HS-27A (cell line): ENCODE measurements at regions not wholly inside any gene's neighbourhood (a gene's known extent, or its start where the extent isn't known, plus 50 kb on each side); places are given as distances from the start of the nearest gene placed in this dataset.
"Not testable (repeated sequence)": the region's sequence is repeated elsewhere in the genome, so short reads cannot be mapped to it uniquely, and the experiment has no call there.

Experiments
- DNase-seq: peaks from one replicate; pipeline ENCODE4 v3.0.0-alpha.2; 2012; ENCODE audit warnings: low read depth, missing footprints

DNA sequence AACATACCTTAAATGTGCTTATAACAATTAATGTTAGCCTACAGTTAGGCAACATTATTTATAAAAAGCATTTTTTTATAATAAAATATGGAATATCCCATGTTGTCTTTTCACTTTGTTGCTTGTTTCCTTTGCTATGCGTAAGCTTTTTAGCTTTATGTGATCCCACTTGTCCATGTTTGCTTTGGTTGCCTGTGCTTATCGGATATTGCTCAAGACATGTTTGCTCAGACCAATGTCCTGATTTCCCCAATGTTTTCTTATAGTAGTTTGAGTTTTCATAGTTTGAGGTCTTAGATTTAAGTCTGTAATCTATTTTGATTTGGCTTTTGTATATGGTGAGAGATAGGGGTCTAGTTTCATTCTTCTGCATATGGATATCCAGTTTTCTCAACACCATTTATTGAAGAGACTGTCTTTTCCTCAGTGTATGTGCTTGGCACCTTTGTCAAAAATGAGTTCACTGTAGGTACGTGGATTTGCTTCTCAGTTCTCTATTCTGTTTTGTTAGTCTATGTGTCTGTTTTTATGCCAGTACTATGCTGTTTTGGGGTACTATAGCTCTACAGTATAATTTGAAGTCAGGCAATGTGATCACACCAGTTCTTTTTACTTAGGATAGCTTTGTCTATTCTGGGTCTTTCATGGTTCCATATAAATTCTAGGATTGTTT, 592.7 kb upstream of the SEMA6D start:
- no peak for DNase-seq

DNA sequence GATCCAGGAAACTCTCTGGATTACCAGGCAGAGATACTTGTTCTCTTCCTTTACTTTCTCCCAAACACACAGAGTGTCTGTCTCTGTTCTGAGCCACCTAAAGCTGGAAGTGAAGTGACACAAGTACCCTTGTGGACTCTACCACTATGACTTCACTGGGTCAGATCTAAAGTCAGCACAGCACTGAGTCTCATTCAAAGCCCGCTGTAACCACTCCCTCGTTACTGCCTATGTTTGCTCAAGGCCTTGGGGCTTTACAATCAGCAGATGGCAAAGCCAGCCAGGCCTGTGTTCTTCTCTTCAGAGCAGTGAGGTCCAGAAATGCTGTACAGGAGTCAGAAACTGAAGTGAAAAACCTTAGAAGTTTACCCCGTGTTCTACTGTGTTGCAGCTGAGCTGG, 588.3 kb upstream of the SEMA6D start:
- DNase-seq: no peak

DNA sequence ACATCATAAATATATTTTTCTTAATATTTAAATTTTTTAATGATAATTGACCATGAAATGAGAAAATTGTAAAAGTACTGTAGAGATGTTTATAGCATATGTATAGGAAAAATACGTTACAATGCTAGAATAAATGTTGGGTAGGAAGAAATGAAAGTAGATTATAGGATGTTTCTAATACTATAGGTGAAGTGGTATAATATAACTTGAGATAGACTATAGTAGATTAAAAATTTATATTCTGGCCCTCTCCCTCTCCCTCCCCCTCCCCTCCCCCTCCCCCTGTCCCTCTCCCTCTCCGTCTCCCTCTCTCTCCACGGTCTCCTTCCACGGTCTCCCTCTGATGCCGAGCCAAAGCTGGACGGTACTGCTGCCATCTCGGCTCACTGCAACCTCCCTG, 585.9 kb upstream of the SEMA6D start:
- DNase-seq: not testable (repeated sequence)

DNA sequence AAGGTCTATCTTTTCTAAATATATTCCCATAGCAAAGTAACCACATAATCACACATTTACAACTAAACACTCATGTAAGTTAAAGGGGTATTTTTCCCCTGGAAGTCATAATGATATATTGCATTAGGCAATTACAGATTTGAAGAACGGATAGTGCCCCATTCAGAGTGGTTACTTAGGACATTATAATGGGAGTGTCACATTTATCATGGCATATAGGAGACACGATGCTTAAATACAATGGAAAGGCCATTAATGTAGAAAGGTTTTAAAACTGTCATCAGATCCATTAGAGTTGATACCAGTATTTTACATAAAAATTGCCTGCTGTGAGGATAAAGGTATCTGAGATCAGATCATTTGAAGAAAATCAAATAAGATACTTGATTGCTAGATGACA, 582.0 kb upstream of the SEMA6D start:
- DNase-seq: no peak

- DNase-seq: no peak
Measured at GRCh38 chr15:47136236-47136635, 581.1 kb upstream of the SEMA6D start.

GRCh38 chr15:47139965-47140364, 577.3 kb upstream of the SEMA6D start:
- peak; percentile 14 for DNase-seq

DNA sequence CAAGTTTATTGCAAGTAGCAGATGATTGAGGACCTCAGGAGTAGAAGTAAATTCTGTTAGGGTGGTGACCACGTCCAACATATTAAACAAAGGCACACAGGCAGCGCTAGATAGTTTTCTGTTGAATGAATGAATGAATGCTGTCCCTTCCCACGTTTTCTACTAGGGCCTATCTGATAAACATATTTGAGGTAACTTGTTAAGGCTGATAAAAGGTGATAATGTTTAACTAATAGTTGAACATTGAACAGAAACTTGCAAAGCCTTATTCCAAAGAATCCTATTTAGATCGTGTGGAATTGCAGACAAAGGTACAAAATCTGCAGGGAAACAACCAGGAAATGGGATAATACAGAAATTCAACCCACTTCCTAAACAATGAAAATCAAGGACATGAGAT, 559.5 kb upstream of the SEMA6D start:
- DNase-seq: no peak

GRCh38 chr15:47158573-47158972, 558.7 kb upstream of the SEMA6D start:
- no peak for DNase-seq

GRCh38 chr15:47177177-47177576, 540.1 kb upstream of the SEMA6D start:
- no peak for DNase-seq

GRCh38 chr15:47179988-47180387, 537.3 kb upstream of the SEMA6D start:
- DNase-seq: no peak

- DNase-seq: no peak
Measured at GRCh38 chr15:47182818-47183217, 534.5 kb upstream of the SEMA6D start.

GRCh38 chr15:47184003-47184907, 533.0 kb upstream of the SEMA6D start:
- no peak for DNase-seq

GRCh38 chr15:47184908-47185801, 532.1 kb upstream of the SEMA6D start:
- DNase-seq: no peak

DNA sequence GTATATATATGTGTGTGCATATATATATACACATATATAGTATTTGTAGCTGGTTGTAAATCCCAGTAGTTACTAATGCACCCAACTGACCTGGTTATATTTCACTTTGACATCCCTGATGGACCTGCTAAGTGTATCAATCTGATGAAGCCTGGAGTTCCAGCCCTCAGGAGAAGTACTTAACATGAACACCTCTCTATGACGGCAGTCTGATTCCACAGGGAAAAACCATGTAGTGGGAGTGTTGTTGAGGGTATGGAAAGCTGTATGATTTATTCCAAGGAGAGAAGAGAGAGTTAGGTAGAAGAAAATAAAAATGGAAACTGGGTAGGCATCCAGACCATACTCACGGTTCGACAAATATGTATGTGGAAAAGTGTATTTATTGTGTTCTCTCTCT, 531.2 kb upstream of the SEMA6D start:
- DNase-seq: no peak

GRCh38 chr15:47188758-47189507, 528.4 kb upstream of the SEMA6D start:
- DNase-seq: no peak

DNA sequence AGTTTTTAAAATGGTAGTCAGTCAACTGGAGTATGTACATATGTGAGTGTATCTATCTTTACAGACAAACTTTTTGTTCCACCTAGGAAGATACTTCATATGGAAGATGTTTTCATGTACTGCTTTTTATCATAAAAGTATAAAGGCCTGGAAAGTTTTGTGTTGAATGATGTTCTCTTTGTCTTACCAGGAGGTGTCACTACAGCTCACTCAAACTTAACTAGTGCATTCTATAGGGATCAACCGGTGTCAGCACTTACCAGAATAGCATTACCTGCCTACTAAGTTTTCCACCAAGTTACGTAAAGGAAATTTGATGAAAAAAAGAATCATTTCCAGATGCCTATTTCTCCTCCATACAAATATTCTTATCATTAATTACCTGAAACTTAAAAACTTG, 522.6 kb upstream of the SEMA6D start:
- no peak for DNase-seq

- peak; percentile 49 for DNase-seq
Measured at GRCh38 chr15:47196048-47196447, 521.3 kb upstream of the SEMA6D start.

- DNase-seq: no peak
Measured at GRCh38 chr15:47203993-47204392, 513.3 kb upstream of the SEMA6D start.

- no peak for DNase-seq
Measured at GRCh38 chr15:47206358-47206978, 510.8 kb upstream of the SEMA6D start.

GRCh38 chr15:47209591-47209990, 507.7 kb upstream of the SEMA6D start:
- DNase-seq: no peak
